GM19351 (cell line): ENCODE measurements at regions not wholly inside any gene's neighbourhood (a gene's known extent, or its start where the extent isn't known, plus 50 kb on each side); places are given as distances from the start of the nearest gene placed in this dataset.

Experiments used
- ATAC-seq: cut with Tn5 transposase; IDR thresholded peaks from one replicate; pipeline ENCODE4 v1.9.1; 2021; ENCODE audit warnings: mild to moderate bottlenecking, moderate library complexity; ENCODE audit not compliant: unreplicated experiment

DNA sequence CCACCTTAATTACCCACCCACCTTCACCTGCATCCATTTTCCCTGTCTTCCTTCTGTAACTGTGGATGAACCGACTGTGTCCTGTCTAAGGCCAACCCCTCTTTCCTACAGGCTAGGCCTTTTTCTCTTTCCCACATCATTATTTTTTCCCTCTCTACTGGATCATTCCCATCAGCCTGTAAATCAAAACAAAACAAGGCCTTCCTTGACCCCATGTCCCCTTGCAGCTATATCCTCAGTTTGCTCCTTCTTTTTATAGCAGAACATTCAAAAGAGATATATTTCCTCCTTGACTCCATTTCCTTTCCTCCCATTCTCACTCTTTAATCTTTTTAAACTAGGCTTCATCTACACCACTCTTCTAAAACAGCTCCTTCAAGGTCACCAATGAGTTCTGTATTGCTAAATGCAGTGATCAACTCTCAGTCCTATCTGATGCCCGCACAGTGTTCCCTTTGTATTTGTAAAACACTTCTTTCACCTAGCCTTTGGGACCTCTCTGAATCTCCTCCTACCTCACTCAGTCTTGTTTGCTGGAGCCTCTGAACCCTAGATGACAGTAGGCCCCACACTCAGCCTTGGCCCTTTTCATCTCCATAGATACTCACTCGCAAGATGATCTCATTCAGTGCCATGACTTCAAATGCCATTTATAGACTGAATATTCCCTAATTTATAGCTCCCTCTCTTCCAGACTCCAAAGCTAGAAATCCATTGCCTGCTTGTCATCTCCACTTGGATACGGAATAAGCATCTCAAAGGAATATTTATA is 55.7 kb downstream of the CXCR4 start:
- no peak for ATAC-seq

DNA sequence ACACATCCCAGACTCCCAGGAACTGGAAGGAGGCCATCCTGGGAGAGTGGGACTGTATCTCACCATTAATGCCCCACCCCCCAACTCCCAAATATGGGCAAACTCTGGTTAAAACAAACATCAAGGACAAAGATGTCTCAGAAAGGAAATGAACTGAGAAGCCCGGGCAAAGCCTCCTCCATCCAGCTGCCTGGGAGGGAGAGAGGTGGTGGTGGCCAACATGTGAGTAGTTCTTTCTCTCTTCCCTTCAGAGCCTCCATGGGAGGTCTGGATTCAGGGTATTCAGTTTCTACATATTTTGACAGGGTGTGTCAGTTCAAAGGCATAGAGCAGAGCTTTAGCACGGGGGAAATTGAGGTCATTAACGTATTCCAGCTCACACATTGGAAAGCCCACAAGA is 57.5 kb downstream of the CXCR4 start:
- ATAC-seq = no peak

- peak; percentile 51 for ATAC-seq
Measured at GRCh38 chr2:136059036-136059472, 58.9 kb downstream of the CXCR4 start.

DNA sequence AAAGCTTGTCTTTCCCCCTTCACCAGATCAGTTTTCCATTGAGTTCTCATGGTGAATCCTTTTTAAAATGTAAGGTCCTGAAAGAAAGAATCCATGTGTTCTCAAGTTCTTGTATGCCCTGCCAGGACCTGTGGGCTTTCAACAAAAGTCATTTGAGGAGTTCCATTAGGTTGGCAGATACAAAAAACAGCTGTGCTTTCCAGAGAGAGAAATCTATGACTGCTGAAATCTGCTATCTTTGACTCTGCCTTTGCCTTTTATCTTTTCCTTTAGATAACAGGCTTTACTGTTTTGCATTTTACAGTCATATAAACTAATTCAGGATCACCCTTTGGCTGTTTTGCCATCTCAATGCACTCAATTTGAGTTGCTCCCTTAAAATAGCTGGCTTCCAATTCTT is 59.7 kb downstream of the CXCR4 start:
- no peak for ATAC-seq

GRCh38 chr2:136057802-136058140 is 60.2 kb downstream of the CXCR4 start:
- no peak for ATAC-seq

GRCh38 chr2:136057023-136057801 is 60.7 kb downstream of the CXCR4 start:
- ATAC-seq = peak; percentile 35

DNA sequence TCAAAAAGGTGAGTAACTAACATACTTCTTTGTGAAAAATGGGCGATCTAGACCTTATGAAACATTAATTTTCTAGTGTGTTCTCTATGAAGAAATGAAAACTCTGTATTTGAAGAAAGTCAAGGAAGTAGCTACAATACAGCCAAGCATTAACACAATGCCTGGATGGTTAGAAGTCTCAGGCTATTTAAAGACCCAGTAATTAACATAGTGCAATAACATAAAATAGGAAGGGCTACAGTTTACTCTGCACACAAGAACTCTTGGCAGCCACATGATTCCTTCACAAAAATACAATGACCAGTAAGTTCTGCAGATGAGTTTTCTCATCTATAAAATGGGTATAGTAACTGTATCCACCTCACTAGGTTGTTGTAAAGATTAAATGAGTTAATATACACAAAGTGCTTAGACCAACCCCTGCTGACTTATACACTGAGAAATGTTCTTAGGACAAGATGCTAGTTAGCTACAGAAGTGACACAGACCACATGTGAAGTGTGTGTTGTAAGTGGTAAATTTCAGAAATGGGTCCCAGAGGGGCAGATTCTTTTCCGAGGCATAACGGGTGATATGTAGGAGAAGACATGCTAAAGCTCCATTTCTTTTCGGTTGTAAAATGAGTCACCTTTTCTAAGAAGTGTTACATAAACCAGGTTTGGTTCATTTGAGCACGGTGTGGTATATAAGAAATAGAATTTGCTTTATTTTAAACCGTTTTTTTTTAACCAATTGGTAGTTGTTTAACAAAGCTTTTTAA is 61.8 kb downstream of the CXCR4 start:
- ATAC-seq = peak; percentile 33

DNA sequence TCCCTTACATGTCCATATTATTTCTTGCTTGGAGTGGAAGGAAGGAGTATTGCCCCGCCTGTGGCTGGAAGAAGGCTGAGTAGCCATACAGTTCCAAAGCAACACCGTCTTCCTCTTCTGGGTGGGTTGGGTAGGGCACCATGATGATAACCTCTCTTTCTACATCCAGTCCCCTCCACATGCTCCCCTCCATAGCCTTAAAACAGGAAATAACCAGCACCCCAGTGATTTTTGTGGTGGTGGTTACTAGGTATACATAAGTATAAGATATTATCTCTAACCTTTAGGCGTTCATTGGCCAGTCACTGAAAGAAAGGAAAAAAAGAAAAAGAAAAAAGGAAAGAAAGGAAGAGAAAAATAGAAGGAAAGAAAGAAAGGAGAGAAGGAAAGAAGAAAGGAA is 63.1 kb downstream of the CXCR4 start:
- ATAC-seq = no peak

- ATAC-seq = peak; percentile 47
Measured at GRCh38 chr2:136052369-136053362, 65.3 kb downstream of the CXCR4 start.

GRCh38 chr2:136051725-136052048 is 66.3 kb upstream of the DARS1 start:
- ATAC-seq = no peak

DNA sequence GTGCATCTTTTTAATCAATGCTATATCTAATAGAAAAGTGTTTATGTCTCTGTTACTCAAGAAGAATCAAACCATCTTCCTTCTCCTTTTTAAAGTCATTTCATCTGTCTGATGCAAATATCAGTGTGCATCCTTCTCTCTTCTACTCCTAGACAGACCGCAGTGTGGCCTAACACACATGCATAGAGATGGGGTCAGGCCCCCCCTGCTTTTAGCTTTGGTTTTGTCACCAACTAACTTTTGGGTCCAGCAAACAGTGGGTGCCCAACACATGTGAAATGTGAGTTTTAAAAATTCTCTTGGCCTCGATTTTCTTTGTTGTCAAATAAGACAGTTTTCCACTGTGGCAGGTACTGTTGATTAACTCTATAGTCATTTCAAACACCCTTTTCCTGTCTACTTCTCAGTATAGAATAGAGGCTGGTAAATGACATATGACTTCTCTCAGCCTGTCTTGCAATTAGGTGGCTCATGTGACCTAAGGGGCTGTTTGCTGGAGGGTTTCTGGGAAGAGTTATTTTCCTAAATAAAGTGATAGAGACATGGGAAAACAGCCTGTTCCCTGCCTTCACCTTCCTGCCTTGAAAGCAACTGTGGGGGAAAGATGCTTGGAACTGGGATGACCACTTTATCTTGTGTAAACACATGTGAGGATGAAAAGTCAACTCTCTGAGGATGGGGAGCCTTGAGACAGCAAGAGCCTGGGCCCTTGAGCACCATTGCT is 65.7 kb upstream of the DARS1 start:
- ATAC-seq = peak; percentile 48

- ATAC-seq = no peak
Measured at GRCh38 chr2:136049991-136050920, 64.8 kb upstream of the DARS1 start.

DNA sequence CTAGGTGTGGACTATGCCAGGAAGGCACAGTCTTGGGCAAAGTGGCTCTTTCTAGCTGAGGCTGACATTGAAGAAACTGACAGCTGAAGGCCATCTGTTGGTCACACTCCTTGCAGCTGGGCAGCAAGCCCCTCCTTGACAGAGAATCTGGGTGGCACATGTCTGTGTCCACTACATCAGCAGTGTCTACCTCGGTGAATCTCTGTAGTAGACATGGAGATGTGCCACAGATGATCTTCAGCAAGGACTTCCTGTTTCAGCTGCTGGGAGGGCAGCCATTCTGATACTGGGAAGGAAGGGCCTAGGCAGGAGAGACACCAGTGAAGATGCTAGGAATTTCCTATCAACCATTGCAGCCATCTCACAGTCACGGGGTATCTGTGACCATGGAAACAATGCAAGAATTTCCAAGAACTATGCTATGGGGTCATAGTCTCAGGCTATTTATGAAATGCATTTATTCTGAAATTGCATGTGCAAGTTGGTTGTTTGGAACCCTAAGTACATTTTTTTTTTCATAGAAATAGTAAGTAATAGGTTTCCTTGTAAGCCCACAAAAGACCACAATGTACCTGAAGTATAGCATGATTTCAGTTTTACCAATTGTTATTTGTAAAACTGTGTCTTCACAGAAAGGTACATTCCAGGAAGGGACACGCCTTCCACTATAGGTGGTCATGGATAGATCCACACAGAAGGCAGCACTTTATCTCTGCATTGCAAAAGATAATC is 63.8 kb upstream of the DARS1 start:
- no peak for ATAC-seq

GRCh38 chr2:136045835-136046570 is 60.6 kb upstream of the DARS1 start:
- no peak for ATAC-seq

DNA sequence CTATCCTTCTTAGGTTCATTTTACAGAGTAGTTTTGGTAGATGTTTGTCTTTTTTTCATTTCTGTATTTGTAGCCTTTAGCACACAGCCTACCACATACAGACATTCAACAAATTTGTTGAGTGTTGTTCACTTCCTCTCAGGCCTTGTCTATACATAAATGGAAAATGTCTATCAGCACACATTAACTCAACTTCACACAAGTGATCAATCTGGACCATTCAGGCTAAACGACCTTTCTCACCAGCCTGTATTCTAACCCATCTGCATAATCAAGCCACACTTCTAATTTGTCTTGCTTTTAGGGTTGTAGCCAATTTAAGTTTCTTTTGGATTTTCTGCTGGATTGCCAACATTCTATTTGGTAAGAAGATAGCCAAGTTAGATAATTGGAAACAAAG is 59.9 kb upstream of the DARS1 start:
- no peak for ATAC-seq
